Epidermal melanocyte (primary cell): ENCODE measurements at regions not wholly inside any gene's neighbourhood (a gene's known extent, or its start where the extent isn't known, plus 50 kb on each side); places are given as distances from the start of the nearest gene placed in this dataset.
A peak's percentile ranks its signal among the peaks of the same experiment; 100 is the strongest.

Experiments used
- DNase-seq: peaks from one replicate; pipeline ENCODE4 v3.0.0; 2011; ENCODE audit warnings: low spot score; ENCODE audit not compliant: insufficient read length

- no peak for DNase-seq
Observed at GRCh38 chr14:61226015-61226654, 55.0 kb downstream of the TMEM30B start.

- no peak for DNase-seq
Observed at GRCh38 chr14:61225344-61225743, 55.8 kb downstream of the TMEM30B start.

GRCh38 chr14:61223552-61223951 lies 57.6 kb downstream of the TMEM30B start:
- DNase-seq, result no peak

GRCh38 chr14:61222388-61222787 lies 58.8 kb downstream of the TMEM30B start:
- no peak for DNase-seq

DNA sequence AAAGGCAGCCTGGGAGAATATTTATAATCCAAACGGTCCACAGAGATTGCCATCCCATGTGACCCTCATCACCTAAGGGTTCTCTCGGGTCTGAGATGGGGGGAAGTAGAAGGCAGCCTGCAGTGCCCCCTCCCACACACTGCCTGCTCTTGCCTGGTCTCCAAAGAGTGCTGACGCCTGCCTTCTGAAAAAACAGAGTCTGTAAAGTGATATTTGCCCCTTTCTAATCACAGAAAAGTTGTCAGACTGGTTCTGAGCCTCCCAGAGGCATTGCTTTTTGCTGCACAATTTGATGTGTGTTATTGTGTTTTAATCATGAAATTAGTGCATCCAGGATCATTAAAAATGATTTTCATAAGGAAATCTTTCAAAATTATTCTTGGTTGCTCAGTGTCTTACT lies 59.2 kb downstream of the TMEM30B start:
- no peak for DNase-seq

DNA sequence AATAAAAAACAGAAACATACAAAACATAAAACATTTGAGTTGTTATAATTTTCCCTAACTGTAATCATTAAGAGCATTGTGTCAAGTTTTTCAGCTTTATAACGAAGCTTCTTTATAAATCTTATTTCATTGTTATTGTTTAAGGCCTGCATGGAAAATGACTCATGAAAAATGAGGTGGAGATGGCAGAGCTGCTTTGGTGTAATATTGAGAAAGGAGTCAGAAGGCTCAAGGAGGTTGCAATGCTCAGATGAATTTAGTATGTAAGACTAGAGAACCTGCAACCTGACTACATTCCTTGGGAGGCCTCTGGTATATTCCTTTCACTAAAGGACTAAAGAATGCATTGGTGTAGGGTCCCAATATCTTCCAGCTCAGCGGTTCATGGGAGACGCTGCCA lies 61.5 kb downstream of the TMEM30B start:
- no peak for DNase-seq

GRCh38 chr14:61219256-61219655 lies 61.9 kb downstream of the TMEM30B start:
- no peak for DNase-seq

- DNase-seq, result no peak
Observed at GRCh38 chr14:61218767-61219166, 62.4 kb downstream of the TMEM30B start.

DNA sequence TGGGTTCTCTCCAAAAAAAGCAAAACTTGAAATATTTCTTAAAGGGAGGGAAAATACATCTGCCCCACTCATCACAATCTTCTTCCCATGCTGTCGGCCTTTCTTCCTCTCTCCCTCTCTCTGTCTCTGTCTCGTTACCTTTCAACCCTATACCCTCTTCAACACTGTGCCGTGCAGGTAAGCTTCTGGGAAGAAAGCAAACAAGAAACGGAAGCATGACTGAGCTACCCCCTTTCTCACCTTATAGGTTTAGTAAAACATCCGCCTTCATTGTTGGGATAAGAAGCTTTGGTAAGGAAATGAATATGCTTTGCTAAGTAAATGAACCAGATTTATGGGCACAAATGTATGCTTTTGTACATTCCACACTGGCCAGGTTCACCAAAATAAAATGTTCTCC lies 63.0 kb downstream of the TMEM30B start:
- no peak for DNase-seq

DNA sequence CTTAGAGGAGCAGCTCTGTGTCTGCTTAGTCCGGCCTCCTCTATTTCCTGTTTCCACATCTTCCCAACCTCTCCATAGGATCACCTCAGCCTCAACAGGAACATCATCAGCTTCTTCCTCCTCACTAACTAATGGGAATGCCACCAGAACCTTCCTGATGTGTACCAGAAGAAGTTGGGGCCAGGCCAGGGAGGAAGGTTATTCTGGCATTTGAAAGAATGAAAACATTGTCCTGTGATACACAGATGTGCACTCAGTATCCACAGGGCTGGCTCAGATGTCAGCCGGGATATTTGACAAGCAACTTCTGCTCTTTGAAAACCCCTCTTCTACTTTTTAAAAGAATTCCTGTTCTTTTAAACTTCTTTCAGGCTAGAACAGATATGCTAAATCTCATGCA lies 63.6 kb downstream of the TMEM30B start:
- DNase-seq, result no peak

- no peak for DNase-seq
Observed at GRCh38 chr14:61215222-61216020, 65.7 kb downstream of the TMEM30B start.

GRCh38 chr14:61213920-61214319 lies 67.2 kb downstream of the TMEM30B start:
- no peak for DNase-seq

DNA sequence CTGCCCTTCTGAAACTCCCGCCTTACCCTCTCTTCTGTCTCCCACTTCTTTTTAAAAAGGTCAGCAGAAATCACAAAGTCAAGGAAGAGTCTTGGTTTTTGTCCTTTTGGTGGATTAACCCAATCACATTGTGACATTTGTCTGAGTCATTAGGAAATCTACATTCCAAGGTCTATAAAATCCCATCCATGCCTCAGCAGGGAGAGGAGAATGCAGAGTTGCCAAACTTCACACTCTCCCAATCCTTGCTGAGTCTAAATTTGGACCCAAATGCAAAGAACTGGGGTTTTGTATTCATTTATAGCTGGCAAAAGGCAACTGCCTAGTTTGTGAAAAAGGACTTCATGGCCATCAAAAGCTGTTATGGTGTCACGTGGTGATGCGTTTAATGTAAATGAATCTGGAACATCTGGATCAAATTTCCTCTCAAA lies 67.9 kb downstream of the TMEM30B start:
- peak; percentile 51 for DNase-seq

GRCh38 chr14:61212546-61212945 lies 68.6 kb downstream of the TMEM30B start:
- no peak for DNase-seq

GRCh38 chr14:61211476-61212255 lies 69.5 kb downstream of the TMEM30B start:
- DNase-seq, result no peak

- no peak for DNase-seq
Observed at GRCh38 chr14:61203081-61203753, 77.9 kb downstream of the TMEM30B start.

GRCh38 chr14:61202124-61202523 lies 79.0 kb downstream of the TMEM30B start:
- DNase-seq, result no peak

DNA sequence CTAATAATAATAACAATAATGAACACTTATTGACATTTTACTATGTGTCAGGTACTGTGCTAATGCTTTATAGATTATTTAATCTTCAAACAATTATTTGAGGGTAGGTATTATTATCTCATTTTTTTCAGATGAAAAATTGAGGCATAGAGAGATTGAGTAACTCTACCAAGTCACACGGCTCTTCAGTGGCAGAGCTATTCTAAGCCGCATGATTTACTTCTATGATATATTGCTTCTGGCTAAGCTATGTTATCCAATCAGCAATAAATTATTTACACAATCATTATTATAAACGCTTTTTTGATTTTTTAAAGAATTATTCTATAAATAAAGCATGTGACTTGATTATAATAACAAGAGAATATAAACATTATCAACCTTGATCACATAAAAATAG lies 80.0 kb downstream of the TMEM30B start:
- DNase-seq, result no peak

GRCh38 chr14:61197416-61197815 lies 83.7 kb downstream of the TMEM30B start:
- no peak for DNase-seq

- DNase-seq, result no peak
Observed at GRCh38 chr14:61196792-61197191, 84.3 kb downstream of the TMEM30B start.

DNA sequence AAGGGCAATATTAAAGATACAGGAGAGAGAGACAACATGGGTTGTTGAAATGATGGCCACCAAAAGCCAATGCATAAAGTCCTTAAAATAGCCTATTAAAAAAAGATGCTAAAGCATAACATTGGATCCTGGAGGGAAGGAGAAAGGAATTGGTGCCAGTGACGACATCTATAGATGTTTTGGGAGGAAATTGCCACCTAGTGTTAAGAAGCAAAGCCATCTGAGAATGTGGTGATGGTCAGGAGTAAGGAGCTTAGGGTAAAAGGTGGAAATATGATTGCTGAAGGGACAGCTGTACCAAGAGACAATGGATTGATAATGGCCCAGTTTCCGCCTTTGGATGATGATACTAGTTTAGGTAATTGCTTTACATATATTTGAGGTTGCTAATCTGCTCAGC lies 85.1 kb downstream of the TMEM30B start:
- no peak for DNase-seq

DNA sequence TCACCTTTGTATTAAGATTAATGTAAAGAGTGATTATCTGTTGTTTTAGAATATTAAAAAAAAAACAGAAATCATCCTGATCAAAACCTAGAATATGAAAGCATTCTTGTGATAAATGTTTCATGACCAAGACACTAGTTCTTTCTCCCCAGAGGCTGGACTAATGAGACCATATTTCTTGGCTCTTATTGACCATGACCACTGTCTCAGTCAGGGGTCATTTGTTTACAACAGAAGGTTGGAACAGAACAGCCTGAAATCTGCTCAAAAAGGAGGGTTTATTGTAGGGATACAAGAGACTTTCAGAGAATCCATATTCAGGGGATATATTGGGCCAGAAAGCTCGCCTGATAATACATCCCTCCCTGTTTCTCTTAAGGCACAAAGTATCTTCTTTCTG lies 87.7 kb downstream of the TMEM30B start:
- no peak for DNase-seq
